Middle frontal gyrus (tissue), 1 donor: ENCODE measurements at regions not wholly inside any gene's neighbourhood (a gene's known extent, or its start where the extent isn't known, plus 50 kb on each side); places are given as distances from the start of the nearest gene placed in this dataset.
"Not testable (repeated sequence)": the region's sequence is repeated elsewhere in the genome, so short reads cannot be mapped to it uniquely, and the experiment has no call there.

Experiments
- DNase-seq: peaks from one replicate; pipeline ENCODE4 v3.0.0-alpha.2; 2015; ENCODE audit warnings: low spot score; ENCODE audit errors: extremely low spot score

- DNase-seq = no peak
Observed at GRCh38 chr20:5696011-5696559, 54.1 kb upstream of the SHLD1 start.

- DNase-seq = no peak
Observed at GRCh38 chr20:5691918-5692618, 58.1 kb upstream of the SHLD1 start.

- no peak for DNase-seq
Observed at GRCh38 chr20:5689463-5689862, 60.7 kb upstream of the SHLD1 start.

- DNase-seq = no peak
Observed at GRCh38 chr20:5688431-5688972, 61.7 kb upstream of the SHLD1 start.

- no peak for DNase-seq
Observed at GRCh38 chr20:5687884-5688283, 62.3 kb upstream of the SHLD1 start.

- no peak for DNase-seq
Observed at GRCh38 chr20:5686384-5687105, 63.7 kb upstream of the SHLD1 start.

- not testable (repeated sequence) for DNase-seq
Observed at GRCh38 chr20:5682556-5682955, 67.6 kb upstream of the SHLD1 start.

- no peak for DNase-seq
Observed at GRCh38 chr20:5680192-5680591, 69.4 kb upstream of the GPCPD1 start.

GRCh38 chr20:5678777-5679176 is 68.0 kb upstream of the GPCPD1 start:
- no peak for DNase-seq

GRCh38 chr20:5677944-5678343 is 67.1 kb upstream of the GPCPD1 start:
- DNase-seq = not testable (repeated sequence)

- no peak for DNase-seq
Observed at GRCh38 chr20:5677389-5677788, 66.6 kb upstream of the GPCPD1 start.

- DNase-seq = peak; percentile 14
Observed at GRCh38 chr20:5675103-5676091, 64.6 kb upstream of the GPCPD1 start.

- DNase-seq = no peak
Observed at GRCh38 chr20:5674176-5674660, 63.4 kb upstream of the GPCPD1 start.

- DNase-seq = no peak
Observed at GRCh38 chr20:5670874-5671273, 60.1 kb upstream of the GPCPD1 start.

- no peak for DNase-seq
Observed at GRCh38 chr20:5670036-5670536, 59.3 kb upstream of the GPCPD1 start.

GRCh38 chr20:5668529-5668868 is 57.7 kb upstream of the GPCPD1 start:
- no peak for DNase-seq

- no peak for DNase-seq
Observed at GRCh38 chr20:5667705-5668528, 57.1 kb upstream of the GPCPD1 start.

GRCh38 chr20:5665417-5665816 is 54.6 kb upstream of the GPCPD1 start:
- DNase-seq = no peak

GRCh38 chr20:5663396-5663795 is 52.6 kb upstream of the GPCPD1 start:
- DNase-seq = no peak

GRCh38 chr20:5662769-5663168 is 52.0 kb upstream of the GPCPD1 start:
- no peak for DNase-seq
